ENCODE measurements at regions not wholly inside any gene's neighbourhood (a gene's known extent, or its start where the extent isn't known, plus 50 kb on each side); places are given as distances from the start of the nearest gene placed in this dataset.

- TF ChIP-seq CTCF (optimal IDR thresholded peaks at IDR 0.05 in 1 of 3, IDR thresholded peaks at IDR 0.05 in 1 of 3, conservative IDR thresholded peaks at IDR 0.05 in 1 of 3; ENCODE audit: extremely low read depth in 1 of 3, insufficient read depth in 2 of 3, low read length in 3 of 3) (no peak), EZH2 (IDR thresholded peaks at IDR 0.05; ENCODE audit: low read length) (no peak)
Measured at GRCh38 chr13:99677116-99677951, 176.1 kb downstream of the TM9SF2 start.
